AG08395 (cell line): ENCODE measurements at regions not wholly inside any gene's neighbourhood (a gene's known extent, or its start where the extent isn't known, plus 50 kb on each side); places are given as distances from the start of the nearest gene placed in this dataset.

Experiments used
- DNase-seq: peaks from one replicate; pipeline ENCODE4 v3.0.0; 2012; ENCODE audit warnings: mixed read lengths, low spot score

DNA sequence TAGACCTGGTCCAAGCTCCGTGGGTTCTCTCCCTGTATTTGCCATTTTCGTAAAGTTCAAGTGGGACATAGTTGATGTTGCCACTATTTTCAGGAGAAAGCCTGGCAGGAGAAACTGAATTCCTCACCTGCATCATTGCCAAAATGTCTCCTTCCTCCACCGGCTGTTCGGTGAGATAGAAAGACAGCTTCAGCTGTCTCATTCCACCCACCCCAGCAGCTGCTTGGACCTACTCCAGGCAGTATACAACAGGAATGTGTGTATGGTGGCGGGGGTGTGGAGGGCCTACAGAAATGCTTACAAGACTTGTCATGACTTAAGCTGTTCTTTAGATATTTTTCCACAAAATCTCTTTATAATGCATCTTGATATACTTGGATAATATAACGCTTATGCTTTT lies 132.7 kb upstream of the RAP2B start:
- DNase-seq: no peak

GRCh38 chr3:153032891-153033290 lies 129.1 kb upstream of the RAP2B start:
- no peak for DNase-seq

DNA sequence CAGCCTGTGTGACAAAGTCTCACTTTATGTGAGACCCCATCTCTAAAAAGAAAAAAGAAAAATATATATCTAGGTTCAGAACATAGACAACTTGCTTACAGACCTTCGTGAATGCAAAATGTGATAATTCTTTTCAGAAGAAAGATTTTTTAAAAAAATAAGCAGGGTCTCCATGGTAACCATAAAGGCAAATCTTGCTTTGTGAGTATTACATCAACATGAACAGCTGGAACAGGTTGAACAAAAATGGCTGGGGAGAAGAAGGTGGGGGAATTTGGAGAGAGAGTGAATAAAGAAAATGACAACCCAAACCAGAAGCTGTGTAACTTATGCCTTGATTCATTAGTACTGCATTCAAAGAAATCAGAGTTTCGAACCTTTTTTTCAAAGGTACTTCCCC lies 125.2 kb upstream of the RAP2B start:
- no peak for DNase-seq

GRCh38 chr3:153038367-153038766 lies 123.7 kb upstream of the RAP2B start:
- DNase-seq: no peak

DNA sequence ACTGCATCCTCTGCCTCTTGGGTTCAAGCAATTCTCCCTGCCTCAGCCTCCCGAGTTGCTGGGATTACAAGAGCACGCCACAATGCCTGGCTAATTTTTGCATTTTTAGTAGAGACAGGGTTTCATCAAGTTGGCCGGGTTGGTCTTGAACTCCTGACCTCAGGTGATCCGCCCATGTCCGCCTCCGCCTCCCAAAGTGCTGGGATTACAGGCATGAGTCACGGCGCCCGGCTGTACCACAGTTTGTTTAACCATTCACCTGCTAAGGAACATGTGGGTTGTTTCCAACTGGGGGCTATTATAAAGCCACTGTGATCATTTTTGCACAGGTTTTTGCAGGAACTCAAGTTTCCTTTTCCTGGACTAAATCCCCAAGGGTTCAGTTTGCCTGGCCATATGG lies 123.2 kb upstream of the RAP2B start:
- no peak for DNase-seq

GRCh38 chr3:153041181-153041580 lies 120.8 kb upstream of the RAP2B start:
- no peak for DNase-seq

GRCh38 chr3:153042088-153042487 lies 119.9 kb upstream of the RAP2B start:
- no peak for DNase-seq

DNA sequence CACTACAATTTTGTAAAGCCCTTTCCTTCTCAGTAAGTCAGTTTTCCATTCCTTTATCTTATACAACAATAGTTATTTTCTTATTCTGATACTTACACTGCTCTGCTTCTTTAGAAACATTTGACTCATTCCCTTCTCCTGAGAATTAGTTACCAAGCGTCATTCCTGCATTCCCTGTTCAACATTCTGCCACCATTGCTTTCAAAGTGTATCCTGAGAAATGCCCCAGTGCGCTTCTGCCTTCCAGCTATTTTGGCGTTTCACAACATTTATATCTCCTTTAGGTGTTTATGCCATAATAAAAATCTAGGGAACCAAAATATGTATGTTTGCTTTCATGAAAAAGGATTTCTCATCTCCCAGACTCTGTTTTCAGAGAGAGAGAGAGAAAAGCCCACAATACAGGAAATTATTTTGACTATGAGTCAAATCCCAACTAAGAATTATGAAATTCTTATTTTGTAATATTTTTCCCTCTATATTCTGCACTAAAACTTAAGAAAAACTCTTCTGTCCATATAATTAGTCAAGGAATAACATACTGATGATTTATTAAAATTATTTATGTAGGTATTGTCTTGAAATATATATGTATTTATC lies 118.2 kb upstream of the RAP2B start:
- peak; percentile 23 for DNase-seq

DNA sequence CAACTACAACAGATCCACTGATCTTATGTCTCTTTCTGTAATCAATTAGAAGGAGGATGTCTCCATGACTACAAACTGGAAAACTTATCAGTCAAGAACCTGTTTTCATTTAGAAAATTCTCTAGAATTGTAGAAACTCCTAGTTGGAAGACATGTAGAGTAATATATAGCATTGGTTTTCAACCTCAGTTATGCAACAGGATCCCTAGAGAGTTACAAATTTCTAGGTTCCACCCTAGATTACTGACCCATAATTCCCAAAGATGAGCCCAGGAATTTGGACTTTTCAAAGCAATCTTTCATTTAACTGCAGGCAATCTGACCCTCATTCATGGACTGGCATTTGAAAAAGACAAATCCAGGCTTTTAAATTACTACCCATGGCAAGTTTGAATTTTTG lies 116.9 kb upstream of the RAP2B start:
- no peak for DNase-seq

- DNase-seq: no peak
These were observed 111.0 kb upstream of the RAP2B start for GRCh38 chr3:153050978-153051377.

- peak; percentile 70 for DNase-seq
These were observed 110.5 kb upstream of the RAP2B start for GRCh38 chr3:153051427-153052095.

DNA sequence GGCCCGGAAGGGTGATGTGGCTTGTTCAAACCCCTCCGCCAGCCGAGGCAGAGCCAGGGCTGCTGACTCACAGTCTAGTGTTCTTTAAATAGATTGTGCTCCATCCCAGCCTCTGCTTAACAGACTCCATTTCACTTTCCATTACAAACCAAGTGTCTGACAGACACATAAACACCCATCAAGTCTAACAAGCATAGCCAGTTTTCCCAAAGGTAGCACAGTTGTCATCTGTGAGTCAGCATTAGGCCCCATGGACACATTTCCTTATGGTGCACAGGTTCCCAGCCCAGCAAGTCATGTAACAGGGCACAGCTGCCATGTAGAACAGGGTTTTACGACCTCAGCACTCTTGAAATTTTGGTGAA lies 109.9 kb upstream of the RAP2B start:
- peak; percentile 76 for DNase-seq

GRCh38 chr3:153055217-153055616 lies 106.8 kb upstream of the RAP2B start:
- no peak for DNase-seq

GRCh38 chr3:153055779-153056178 lies 106.2 kb upstream of the RAP2B start:
- DNase-seq: no peak

DNA sequence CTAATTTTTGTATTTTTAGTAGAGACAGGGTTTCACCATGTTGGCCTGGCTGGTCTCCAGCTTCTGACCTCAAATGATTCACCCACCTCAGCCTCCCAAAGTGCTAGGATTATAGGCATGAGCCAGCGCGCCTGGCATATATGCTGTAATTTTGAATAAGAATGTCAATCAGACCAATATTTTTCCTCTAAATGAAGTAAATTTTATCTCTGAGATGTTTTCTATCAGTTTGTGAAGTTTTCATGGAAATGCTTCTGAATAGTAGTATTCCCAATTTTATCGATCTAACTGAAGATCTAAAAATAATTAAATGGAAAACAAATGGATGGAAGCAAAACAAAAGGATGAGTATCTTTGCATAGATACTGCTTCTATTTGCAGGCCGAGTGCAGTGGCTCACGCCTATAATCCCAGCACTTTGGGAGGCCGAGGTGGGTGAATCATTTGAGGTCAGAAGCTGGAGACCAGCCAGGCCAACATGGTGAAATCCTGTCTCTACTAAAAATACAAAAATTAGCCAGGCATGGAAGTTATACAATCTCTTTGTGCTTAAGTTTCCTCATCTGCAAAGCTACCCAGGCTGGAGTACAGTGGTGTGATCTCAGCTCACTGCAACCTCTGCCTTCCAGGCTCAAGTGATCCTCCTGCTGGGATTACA lies 103.9 kb upstream of the RAP2B start:
- peak; percentile 15 for DNase-seq

- no peak for DNase-seq
These were observed 101.7 kb upstream of the RAP2B start for GRCh38 chr3:153060346-153060745.

DNA sequence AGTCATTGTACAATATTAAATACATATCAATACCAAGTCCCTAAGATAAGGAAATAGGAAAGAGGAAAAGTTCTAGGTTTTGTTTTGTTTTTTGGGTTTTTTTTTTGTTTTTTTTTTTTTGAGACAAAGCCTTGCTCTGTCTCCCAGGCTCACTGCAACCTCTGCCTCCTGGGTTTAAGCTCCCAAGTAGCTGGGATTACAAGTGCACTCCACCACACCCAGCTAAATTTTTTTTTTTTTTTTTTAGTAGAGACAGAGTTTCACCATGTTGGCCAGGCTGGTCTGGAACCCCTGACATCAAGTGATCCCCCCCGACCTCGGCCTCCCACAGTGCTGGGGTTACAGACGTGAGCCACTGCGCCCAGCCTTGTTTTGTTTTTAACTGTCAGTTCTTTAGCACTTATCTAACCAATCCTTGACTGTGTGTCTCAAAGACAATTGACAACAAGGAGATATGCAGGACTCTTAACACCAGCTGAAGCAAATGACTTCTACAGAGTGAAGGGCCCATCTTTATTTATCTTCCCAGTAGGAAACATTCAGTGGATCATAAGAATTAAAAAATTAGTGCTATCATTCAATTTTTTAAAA lies 100.0 kb upstream of the RAP2B start:
- DNase-seq: no peak

DNA sequence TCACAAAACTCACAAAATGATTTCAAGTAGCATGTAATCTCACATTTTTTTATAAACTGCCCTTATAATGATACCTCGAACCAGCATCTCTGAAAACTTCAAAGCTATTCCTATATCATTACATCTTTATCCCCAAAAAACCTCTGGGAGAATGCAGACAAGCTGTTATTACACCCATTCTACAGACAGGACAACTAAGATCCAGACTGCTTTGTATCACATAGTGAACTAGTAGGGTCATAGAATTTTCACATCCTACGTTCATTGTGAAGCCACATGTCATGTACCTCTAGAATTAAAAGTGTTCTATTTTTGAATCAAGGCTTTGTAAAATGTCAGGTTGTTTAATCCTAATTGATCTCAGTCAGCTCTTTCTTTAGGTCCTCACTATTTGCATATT lies 98.7 kb upstream of the RAP2B start:
- no peak for DNase-seq

GRCh38 chr3:153066983-153067382 lies 95.0 kb upstream of the RAP2B start:
- no peak for DNase-seq

- DNase-seq: peak; percentile 67
These were observed 92.2 kb upstream of the RAP2B start for GRCh38 chr3:153069598-153070510.

DNA sequence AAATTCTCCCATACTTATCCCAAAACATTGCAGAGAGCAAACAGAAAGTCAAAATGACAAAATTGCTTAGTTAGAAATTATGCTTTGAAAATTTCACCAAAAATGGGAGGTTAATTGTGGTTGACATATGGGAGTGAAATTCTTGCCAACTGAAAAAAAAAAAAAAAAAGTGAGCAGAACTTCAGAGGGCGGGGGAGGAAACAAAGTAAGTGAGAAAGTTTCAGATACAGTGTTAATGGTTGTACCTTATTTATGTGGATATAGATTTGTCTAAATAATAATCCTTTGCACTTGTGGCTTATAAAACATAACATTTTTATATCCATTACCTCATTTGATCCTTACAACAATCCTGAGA lies 91.5 kb upstream of the RAP2B start:
- no peak for DNase-seq

- no peak for DNase-seq
These were observed 89.6 kb upstream of the RAP2B start for GRCh38 chr3:153072382-153072781.
